H9 (cell line): ENCODE measurements at regions not wholly inside any gene's neighbourhood (a gene's known extent, or its start where the extent isn't known, plus 50 kb on each side); places are given as distances from the start of the nearest gene placed in this dataset.

Experiments used
- DNase-seq: peaks from one replicate; pipeline ENCODE4 v3.0.0-alpha.2; 2017
- H2AFZ ChIP-seq: one replicate; pipeline ENCODE4 v1.6.1; 2013; ENCODE audit warnings: mild to moderate bottlenecking, low read length, control low read depth, moderate library complexity
- H2AK5ac ChIP-seq: 2 replicates; pipeline ENCODE4 v1.6.1; 2013; ENCODE audit warnings: low read length, control low read depth, mixed read lengths; ENCODE audit not compliant: insufficient read length
- H2BK120ac ChIP-seq: one replicate; pipeline ENCODE4 v1.6.1; 2013; ENCODE audit warnings: low read depth, mild to moderate bottlenecking, low read length, control low read depth, inconsistent platforms; ENCODE audit not compliant: poor library complexity, severe bottlenecking
- H2BK12ac ChIP-seq: 2 replicates; pipeline ENCODE4 v1.6.1; 2013; ENCODE audit warnings: low read length, control low read depth, mixed read lengths, low read depth; ENCODE audit not compliant: insufficient read length
- H2BK15ac ChIP-seq: 2 replicates; pipeline ENCODE4 v1.6.1; 2013; ENCODE audit warnings: low read depth, low read length, control low read depth
- H2BK20ac ChIP-seq: one replicate; pipeline ENCODE4 v1.6.1; 2013; ENCODE audit warnings: low read depth, mild to moderate bottlenecking, low read length, control low read depth, inconsistent platforms; ENCODE audit not compliant: poor library complexity, severe bottlenecking
- H2BK5ac ChIP-seq: 2 replicates; pipeline ENCODE4 v1.6.1; 2013; ENCODE audit warnings: low read length, control low read depth, mixed read lengths; ENCODE audit not compliant: insufficient read length
- H3K14ac ChIP-seq: 2 replicates; pipeline ENCODE4 v1.6.1; 2013; ENCODE audit warnings: low read length, control low read depth; ENCODE audit not compliant: insufficient read depth
- H3K18ac ChIP-seq: 2 replicates; pipeline ENCODE4 v1.6.1; 2013; ENCODE audit warnings: low read depth, mild to moderate bottlenecking, mixed read lengths, low read length, control low read depth; ENCODE audit not compliant: insufficient read length
- H3K23ac ChIP-seq: 2 replicates; pipeline ENCODE4 v1.6.1; 2013; ENCODE audit warnings: low read length, control low read depth, mixed read lengths, low read depth; ENCODE audit not compliant: insufficient read length
- H3K23me2 ChIP-seq: 2 replicates; pipeline ENCODE4 v1.6.1; 2013; ENCODE audit warnings: low read depth, mild to moderate bottlenecking, mixed read lengths, low read length, control low read depth; ENCODE audit not compliant: insufficient read length, poor library complexity, severe bottlenecking
- H3K27ac ChIP-seq: 2 replicates; pipeline ENCODE4 v1.5.1; 2013; ENCODE audit warnings: low read length, control low read depth, mixed read lengths, low read depth; ENCODE audit not compliant: insufficient read length
- H3K27me3 ChIP-seq: 2 replicates; pipeline ENCODE4 v1.6.1; 2013; ENCODE audit warnings: low read length, control low read depth, inconsistent platforms; ENCODE audit not compliant: insufficient read depth
- H3K4ac ChIP-seq: 2 replicates; pipeline ENCODE4 v1.6.1; 2013; ENCODE audit warnings: low read depth, mild to moderate bottlenecking, control low read depth, inconsistent platforms, low read length, moderate library complexity
- H3K4me1 ChIP-seq: 2 replicates; pipeline ENCODE4 v1.6.1; 2013; ENCODE audit warnings: low read length, control low read depth, inconsistent platforms; ENCODE audit not compliant: insufficient read depth
- H3K4me2 ChIP-seq: 2 replicates; pipeline ENCODE4 v1.6.1; 2013; ENCODE audit warnings: low read length, control low read depth, mixed read lengths; ENCODE audit not compliant: insufficient read length, insufficient read depth
- H3K56ac ChIP-seq: 2 replicates; pipeline ENCODE4 v1.6.1; 2013; ENCODE audit warnings: low read depth, mild to moderate bottlenecking, mixed read lengths, low read length, control low read depth; ENCODE audit not compliant: insufficient read length
- H3K79me1 ChIP-seq: 2 replicates; pipeline ENCODE4 v1.6.1; 2013; ENCODE audit warnings: low read depth, mild to moderate bottlenecking, moderate library complexity, low read length, control low read depth, inconsistent platforms; ENCODE audit not compliant: insufficient read depth, poor library complexity, severe bottlenecking
- H3K79me2 ChIP-seq: 2 replicates; pipeline ENCODE4 v1.6.1; 2013; ENCODE audit warnings: low read length, control low read depth, inconsistent platforms; ENCODE audit not compliant: insufficient read depth
- H3K9ac ChIP-seq: 2 replicates; pipeline ENCODE4 v1.6.1; 2013; ENCODE audit warnings: low read length, control low read depth, mixed read lengths; ENCODE audit not compliant: insufficient read length; ENCODE audit errors: extremely low read depth
- H3K9me3 ChIP-seq: one replicate; pipeline ENCODE4 v1.6.1; 2013; ENCODE audit warnings: low read depth, low read length, inconsistent platforms; ENCODE audit not compliant: control insufficient read depth
- H3T11ph ChIP-seq: one replicate; pipeline ENCODE4 v1.6.1; 2013; ENCODE audit warnings: mild to moderate bottlenecking, low read length, control low read depth, inconsistent platforms
- H4K20me1 ChIP-seq: one replicate; pipeline ENCODE4 v1.6.1; 2013; ENCODE audit not compliant: control insufficient read depth, insufficient read length, insufficient read depth
- H4K5ac ChIP-seq: 2 replicates; pipeline ENCODE4 v1.6.1; 2013; ENCODE audit warnings: low read depth, mild to moderate bottlenecking, mixed read lengths, low read length, control low read depth; ENCODE audit not compliant: insufficient read length
- H4K8ac ChIP-seq: replicated peaks from 2 replicates; pipeline ENCODE4 v1.6.1; 2013; ENCODE audit warnings: low read length, control low read depth, mixed read lengths, low read depth; ENCODE audit not compliant: insufficient read length
- H4K91ac ChIP-seq: 2 replicates; pipeline ENCODE4 v1.6.1; 2013; ENCODE audit warnings: low read depth, mild to moderate bottlenecking, moderate library complexity, mixed read lengths, low read length, control low read depth; ENCODE audit not compliant: insufficient read length
- H3K27ac Mint-ChIP-seq, 3 experiments: 2 replicates in 2 of 3; 3 replicates in 1 of 3; pipeline ENCODE4 v1.8.0; 2020 to 2021; ENCODE audit warnings: mixed read lengths in 3 of 3, mild to moderate bottlenecking in 1 of 3, moderate library complexity in 1 of 3
- H3K27me3 Mint-ChIP-seq: 2 replicates; pipeline ENCODE4 v1.8.0; 2021; ENCODE audit warnings: low read depth, mild to moderate bottlenecking, moderate library complexity, mixed read lengths
- H3K36me3 Mint-ChIP-seq, 3 experiments: 2 replicates in 2 of 3; 3 replicates in 1 of 3; pipeline ENCODE4 v1.8.0; 2020 to 2021; ENCODE audit warnings: low read depth in 3 of 3, mixed read lengths in 3 of 3; ENCODE audit not compliant: insufficient read depth in 1 of 3
- H3K4me1 Mint-ChIP-seq, 2 experiments: 2 replicates each; pipeline ENCODE4 v1.8.0; 2020; ENCODE audit warnings: mixed read lengths in 2 of 2
- H3K4me3 Mint-ChIP-seq, 2 experiments: 2 replicates in 1 of 2; 3 replicates in 1 of 2; pipeline ENCODE4 v1.8.0; 2020 to 2021; ENCODE audit warnings: mild to moderate bottlenecking in 2 of 2, mixed read lengths in 2 of 2, moderate library complexity in 1 of 2
- H3K9me3 Mint-ChIP-seq, 2 experiments: 2 replicates in 1 of 2; 3 replicates in 1 of 2; pipeline ENCODE4 v1.8.0; 2020; ENCODE audit warnings: mild to moderate bottlenecking in 2 of 2, mixed read lengths in 2 of 2, moderate library complexity in 1 of 2
- CTCF ChIP-seq: fragments of 200-600 bp; sonication (generic); conservative IDR thresholded peaks from 3 replicates; pipeline ENCODE4 v1.8.0; 2021; ENCODE audit warnings: antibody characterized with exemption, mild to moderate bottlenecking
- WGBS: extraction: QIAGEN DNeasy Blood & Tissue Kit; methylation state at CpG from one replicate; pipeline ENCODE4 v1.1.7; 2013; ENCODE audit warnings: missing lambda C conversion rate, low lambda C conversion rate, mixed read lengths; ENCODE audit not compliant: insufficient read length; ENCODE audit errors: extremely low coverage; 5-methylcytosine and 5-hydroxymethylcytosine counted together

GRCh38 chr20:11783102-11783850 is 134.4 kb upstream of the BTBD3 start:
- peaks cover 39 to 40% of the 10 kb centered on the region in 2 experiments for H3K4me1 Mint-ChIP-seq
- H4K5ac ChIP-seq: no peak overlapping the region
- H2AK5ac ChIP-seq: no peak overlapping the region
- H3K79me2 ChIP-seq: no peaks in the 10 kb centered on the region
- H3K9me3 Mint-ChIP-seq: no peaks in the 10 kb centered on the region
- no peak overlapping the region for H3K9ac ChIP-seq
- peak overlapping the region; percentile 19 for H3K4me2 ChIP-seq
- peak overlapping the region; percentile 39; the same call in 1 of the 2 replicates for H3K14ac ChIP-seq
- H3K4me1 ChIP-seq: peaks cover 12% of the 10 kb centered on the region
- H4K8ac ChIP-seq: no peak overlapping the region
- H3K27ac Mint-ChIP-seq: peak overlapping the region; percentile 29 to 79 (median 64); a peak in 6 of 7 replicates
- H3K23ac ChIP-seq: no peak overlapping the region
- no peaks in the 10 kb centered on the region for H3K27me3 ChIP-seq
- H3T11ph ChIP-seq: no peak overlapping the region
- DNase-seq: no peak
- no peaks in the 10 kb centered on the region for H3K23me2 ChIP-seq
- H4K91ac ChIP-seq: no peak overlapping the region
- no peak overlapping the region for H2BK5ac ChIP-seq
- peaks cover 6% of the 10 kb centered on the region for H3K27me3 Mint-ChIP-seq
- no peak overlapping the region for H3K56ac ChIP-seq
- H3K9me3 ChIP-seq: no peaks in the 10 kb centered on the region
- H3K18ac ChIP-seq: no peak overlapping the region
- H3K79me1 ChIP-seq: no peaks in the 10 kb centered on the region
- H2BK20ac ChIP-seq: no peak overlapping the region
- TF ChIP-seq CTCF: no peak
- H2BK120ac ChIP-seq: no peak overlapping the region
- no peak overlapping the region for H3K4ac ChIP-seq
- no peak overlapping the region for H2BK12ac ChIP-seq
- no peaks in the 10 kb centered on the region for H4K20me1 ChIP-seq
- no CpG with 5 or more reads among the region's 6 CpGs for WGBS
- no peaks in the 10 kb centered on the region for H3K36me3 Mint-ChIP-seq
- H3K27ac ChIP-seq: no peak overlapping the region
- H2BK15ac ChIP-seq: no peak overlapping the region
- no peak overlapping the region for H2AFZ ChIP-seq
- peak overlapping the region; percentile 9 to 21; a peak in 3 of 5 replicates for H3K4me3 Mint-ChIP-seq
